Stimulated activated naive CD8-positive, alpha-beta T cell treated with anti-CD3 and anti-CD28 coated beads, Interleukin-15, amount 100 ng/mL, for 72 hours (primary cell): ENCODE measurements at regions not wholly inside any gene's neighbourhood (a gene's known extent, or its start where the extent isn't known, plus 50 kb on each side); places are given as distances from the start of the nearest gene placed in this dataset.

ENCODE experiments used
- ATAC-seq: fragments of 150-1000 bp; cut with Tn5 transposase; 2 replicates; pipeline ENCODE4 v1.10.0; 2021; ENCODE audit warnings: mild to moderate bottlenecking, moderate library complexity
- DNase-seq, 2 donors: peaks; one replicate each; pipeline ENCODE4 v3.0.0; 2021 to 2022
- H3K27ac Mint-ChIP-seq, 2 donors: one replicate each; pipeline ENCODE4 v1.8.0; 2022; ENCODE audit warnings: mild to moderate bottlenecking in 2 of 2, mixed read lengths in 2 of 2, moderate library complexity in 2 of 2
- H3K27me3 Mint-ChIP-seq: one replicate; pipeline ENCODE4 v1.8.0; 2022; ENCODE audit warnings: mixed read lengths
- H3K4me1 Mint-ChIP-seq: one replicate; pipeline ENCODE4 v1.8.0; 2022; ENCODE audit warnings: mild to moderate bottlenecking, mixed read lengths
- H3K4me3 Mint-ChIP-seq, 2 donors: one replicate each; pipeline ENCODE4 v1.8.0; 2022; ENCODE audit warnings: mild to moderate bottlenecking in 2 of 2, mixed read lengths in 2 of 2, moderate library complexity in 1 of 2
- H3K9me3 Mint-ChIP-seq, 2 donors: one replicate each; pipeline ENCODE4 v1.8.0; 2022; ENCODE audit warnings: mixed read lengths in 2 of 2

DNA sequence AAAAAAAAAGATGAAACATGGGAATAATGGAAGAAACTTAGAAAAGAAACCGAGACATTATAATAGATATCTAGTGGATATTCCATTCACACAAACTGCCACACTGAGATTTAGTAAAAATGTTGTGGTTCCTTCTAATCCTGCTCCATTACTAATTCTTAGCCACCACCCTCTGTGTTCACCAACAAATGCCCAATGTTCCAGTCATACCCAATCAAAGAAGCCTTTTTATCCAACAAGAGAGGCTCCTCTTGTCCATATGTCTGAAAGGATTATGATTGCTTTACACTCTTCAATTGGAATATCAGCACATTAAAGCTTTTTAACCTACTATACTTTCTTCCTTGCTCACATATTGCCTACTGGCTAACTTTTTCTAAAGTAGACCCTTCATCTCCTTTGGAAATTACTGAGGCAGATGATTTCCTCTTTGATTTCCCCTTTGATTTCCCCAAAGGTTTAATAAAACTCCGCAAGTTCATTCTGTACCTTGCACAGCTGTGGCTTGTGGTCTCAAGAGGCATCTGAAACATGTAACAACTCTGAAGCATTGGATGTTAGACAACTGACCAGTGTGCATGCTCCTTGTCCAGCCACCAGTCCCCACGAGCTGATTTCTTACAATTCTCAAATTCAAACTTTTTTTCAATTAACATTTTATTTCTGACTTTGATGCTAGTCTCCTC, 305.6 kb upstream of the LYPLAL1 start:
- no peaks in the 10 kb centered on the region for H3K4me1 Mint-ChIP-seq
- H3K4me3 Mint-ChIP-seq, result no peak overlapping the region
- ATAC-seq (no peak), DNase-seq (no peak)
- H3K27ac Mint-ChIP-seq, result no peak overlapping the region
- peaks cover 0 to 3% of the 10 kb centered on the region in 2 donors for H3K9me3 Mint-ChIP-seq
- no peaks in the 10 kb centered on the region for H3K27me3 Mint-ChIP-seq

DNA sequence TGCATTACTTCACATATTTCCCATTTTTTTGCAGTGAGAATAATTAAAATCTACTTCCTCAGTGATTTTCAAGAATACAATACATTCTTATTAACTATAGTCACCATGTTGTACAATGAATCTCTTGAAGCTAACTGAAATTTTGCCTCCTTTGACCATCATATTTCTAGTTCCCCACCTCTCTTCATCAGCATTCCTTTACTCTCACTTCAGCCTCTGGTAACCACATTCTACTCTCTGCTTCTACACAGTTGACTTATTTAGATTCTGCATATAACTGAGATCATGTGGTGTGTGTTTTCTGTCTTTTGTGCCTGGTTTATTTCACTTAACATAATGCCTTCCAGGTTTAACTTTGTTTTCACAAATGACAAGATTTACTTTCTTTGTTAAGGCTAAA, 304.4 kb upstream of the LYPLAL1 start:
- Mint-ChIP-seq H3K4me3 (no peak overlapping the region), H3K4me1 (no peaks in the 10 kb centered on the region), H3K27me3 (no peaks in the 10 kb centered on the region), H3K9me3 (peaks cover 0 to 5% of the 10 kb centered on the region in 2 donors), H3K27ac (no peak overlapping the region)
- no peak for DNase-seq
- ATAC-seq, result no peak

DNA sequence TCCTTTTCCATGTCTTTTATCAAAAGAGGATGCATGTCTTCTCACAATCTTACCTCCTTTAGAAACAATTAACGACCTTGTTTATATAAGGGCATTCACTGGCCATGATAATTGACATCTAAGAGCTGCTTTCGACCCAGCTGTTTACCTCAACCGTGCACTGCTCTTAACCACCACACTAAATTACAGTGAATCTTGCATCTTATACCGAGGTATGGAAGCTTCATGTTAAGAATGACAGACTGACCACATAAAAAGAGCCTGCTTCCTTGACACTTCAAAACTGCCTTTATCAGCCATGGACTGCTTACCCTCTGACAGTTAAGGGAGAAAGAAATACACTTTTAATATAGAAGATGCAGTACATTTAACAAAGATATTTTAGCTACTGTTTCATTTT, 301.7 kb upstream of the LYPLAL1 start:
- ATAC-seq (no peak), DNase-seq (no peak)
- H3K27me3 Mint-ChIP-seq, result no peaks in the 10 kb centered on the region
- H3K27ac Mint-ChIP-seq, result no peak overlapping the region
- H3K4me1 Mint-ChIP-seq, result no peaks in the 10 kb centered on the region
- H3K4me3 Mint-ChIP-seq, result no peak overlapping the region
- peaks cover 0 to 7% of the 10 kb centered on the region in 2 donors for H3K9me3 Mint-ChIP-seq

DNA sequence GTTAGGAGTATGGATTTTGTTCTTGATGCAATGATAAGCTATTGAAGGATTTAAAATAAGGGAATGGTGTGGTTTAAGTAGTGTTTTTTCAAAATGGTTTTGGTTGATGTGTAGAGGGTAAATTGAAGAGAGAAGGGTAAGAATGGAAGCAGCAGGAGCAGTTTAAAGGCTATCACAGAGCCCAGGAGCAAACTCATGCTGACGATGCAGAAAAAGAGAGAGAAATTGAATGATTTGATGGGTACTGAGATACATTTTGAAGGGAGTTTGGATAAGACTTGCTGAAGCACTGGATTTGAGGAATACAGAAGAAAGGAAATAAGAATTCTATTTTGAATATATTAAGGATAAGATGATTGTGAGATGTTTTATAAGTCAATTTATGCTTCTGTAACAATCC, 300.8 kb upstream of the LYPLAL1 start:
- DNase-seq (no peak), ATAC-seq (no peak)
- no peak overlapping the region for H3K4me3 Mint-ChIP-seq
- H3K27ac Mint-ChIP-seq, result no peak overlapping the region
- peaks cover 0 to 7% of the 10 kb centered on the region in 2 donors for H3K9me3 Mint-ChIP-seq
- no peaks in the 10 kb centered on the region for H3K4me1 Mint-ChIP-seq
- H3K27me3 Mint-ChIP-seq, result no peaks in the 10 kb centered on the region

DNA sequence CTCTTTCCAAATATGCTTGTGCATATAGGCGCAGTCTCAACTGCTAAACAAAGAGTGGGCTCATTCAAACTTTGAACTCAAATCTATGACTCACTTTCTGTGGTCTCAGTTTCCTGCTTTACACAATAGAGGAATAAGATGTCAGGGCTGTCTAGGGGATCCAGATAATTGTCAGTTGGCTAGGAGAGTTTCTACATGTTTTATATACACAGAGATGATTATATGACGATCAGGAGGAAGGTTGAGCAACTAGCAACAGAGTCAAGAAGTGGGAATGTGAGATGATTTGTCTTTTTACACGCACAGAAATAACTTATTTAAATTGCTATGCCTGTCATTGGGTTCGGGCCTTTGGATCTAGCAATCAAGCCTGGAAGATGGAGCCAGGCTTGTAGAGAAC, 299.4 kb upstream of the LYPLAL1 start:
- Mint-ChIP-seq H3K27me3 (no peaks in the 10 kb centered on the region), H3K9me3 (peaks cover 0 to 4% of the 10 kb centered on the region in 2 donors), H3K27ac (no peak overlapping the region), H3K4me3 (no peak overlapping the region), H3K4me1 (no peaks in the 10 kb centered on the region)
- ATAC-seq, result no peak
- DNase-seq, result no peak

DNA sequence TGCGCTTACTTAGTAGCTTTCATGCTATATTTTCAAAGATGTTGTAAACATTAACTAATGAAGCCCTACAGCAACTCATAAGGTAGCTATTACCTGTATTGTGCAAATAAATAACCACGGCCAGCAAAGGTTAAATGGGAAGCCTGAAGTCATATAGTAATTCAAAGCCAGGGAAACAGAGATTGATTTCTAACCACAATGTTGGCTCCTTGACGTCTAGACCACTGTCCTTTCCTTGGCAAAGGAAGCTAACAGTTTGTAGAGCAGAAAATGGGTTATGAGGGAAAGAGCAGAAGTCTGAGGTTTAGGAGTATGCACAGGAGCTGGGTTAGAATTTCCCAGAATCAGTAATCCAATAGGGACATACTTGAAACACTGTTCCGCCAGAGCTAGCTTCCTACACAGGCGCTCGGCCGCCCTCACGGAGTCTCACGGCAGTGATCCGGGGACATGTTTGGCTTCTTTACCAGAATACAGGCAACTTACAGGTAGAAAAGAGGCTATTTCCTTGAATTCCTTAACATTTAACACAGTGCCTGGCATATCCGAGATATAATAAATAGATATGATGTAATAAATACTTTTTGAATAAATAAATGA, 298.8 kb upstream of the LYPLAL1 start:
- no peak for ATAC-seq
- no peak for DNase-seq
- H3K9me3 Mint-ChIP-seq, result peaks cover 0 to 4% of the 10 kb centered on the region in 2 donors
- H3K4me3 Mint-ChIP-seq, result no peak overlapping the region
- H3K4me1 Mint-ChIP-seq, result no peaks in the 10 kb centered on the region
- no peaks in the 10 kb centered on the region for H3K27me3 Mint-ChIP-seq
- H3K27ac Mint-ChIP-seq, result no peak overlapping the region

DNA sequence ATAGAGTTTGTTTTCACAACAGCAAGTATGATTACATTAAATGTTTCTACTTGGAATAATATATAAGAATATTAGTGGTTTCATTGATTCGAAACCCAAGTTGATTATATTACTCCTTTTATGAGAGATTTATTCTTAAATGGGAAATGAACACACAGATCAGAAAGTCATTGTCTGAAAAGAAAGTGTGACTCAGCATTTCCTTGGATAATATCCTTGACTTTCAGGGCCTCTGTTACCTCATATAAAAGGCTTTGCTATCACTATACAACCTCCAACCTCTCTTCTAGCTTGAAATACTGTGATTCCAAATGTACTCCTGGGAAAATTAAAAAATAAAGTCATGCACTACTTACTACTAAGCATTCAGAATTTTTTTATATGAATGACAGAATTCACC, 295.3 kb upstream of the LYPLAL1 start:
- no peak for ATAC-seq
- no peak for DNase-seq
- Mint-ChIP-seq H3K9me3 (peaks cover 4 to 6% of the 10 kb centered on the region in 2 donors), H3K4me3 (no peak overlapping the region), H3K27ac (no peak overlapping the region), H3K27me3 (no peaks in the 10 kb centered on the region), H3K4me1 (no peaks in the 10 kb centered on the region)

DNA sequence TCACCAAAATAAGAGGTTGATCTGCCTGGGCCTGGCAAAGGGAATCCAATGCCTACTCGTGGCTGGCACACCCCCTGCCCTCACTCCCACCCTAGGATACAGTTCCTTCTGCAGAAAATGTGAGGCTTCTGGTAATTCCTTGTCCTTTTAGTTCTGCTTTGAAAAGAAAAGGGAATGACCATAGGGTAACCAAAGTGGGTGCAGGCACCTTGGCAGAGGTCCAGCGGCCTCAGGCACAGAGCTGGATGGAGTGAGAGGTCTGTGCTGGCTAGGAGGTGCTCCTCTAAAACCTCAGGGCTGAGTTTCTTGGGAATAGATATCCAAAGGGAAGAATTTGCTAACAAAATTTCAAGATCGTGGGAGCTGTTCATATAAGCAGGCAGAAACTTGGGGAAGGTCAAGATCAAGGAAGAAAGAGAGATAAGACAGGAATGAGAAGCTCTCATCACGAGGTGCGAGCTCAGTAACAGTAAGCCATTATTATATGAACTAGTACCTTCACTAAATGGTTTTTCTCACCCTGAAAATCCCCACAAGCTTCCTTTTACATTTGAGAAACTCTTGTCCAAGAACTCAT, 293.1 kb upstream of the LYPLAL1 start:
- ATAC-seq (no peak), DNase-seq (no peak)
- H3K4me3 Mint-ChIP-seq, result no peak overlapping the region
- peaks cover 6 to 17% of the 10 kb centered on the region in 2 donors for H3K9me3 Mint-ChIP-seq
- no peaks in the 10 kb centered on the region for H3K4me1 Mint-ChIP-seq
- no peaks in the 10 kb centered on the region for H3K27me3 Mint-ChIP-seq
- no peak overlapping the region for H3K27ac Mint-ChIP-seq

DNA sequence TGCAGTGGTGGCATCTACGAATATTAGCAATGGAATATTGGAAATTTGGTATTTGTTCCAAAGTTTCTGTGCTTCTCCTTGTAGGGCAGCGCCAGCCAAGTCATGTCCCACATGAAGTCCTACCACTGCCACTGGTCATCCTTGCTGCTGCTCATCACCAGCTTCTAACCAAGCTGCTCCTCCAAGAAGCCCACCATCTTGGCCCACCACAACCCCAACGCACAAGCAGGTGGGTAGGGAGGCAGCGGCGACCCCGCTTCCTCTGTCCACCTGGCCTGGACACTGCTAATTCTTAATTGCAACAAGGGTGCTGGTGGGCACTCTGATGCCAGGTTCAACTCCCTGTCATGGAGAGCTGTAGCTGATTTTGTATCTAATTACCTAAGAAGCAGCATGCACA, 291.2 kb upstream of the LYPLAL1 start:
- H3K27me3 Mint-ChIP-seq, result no peaks in the 10 kb centered on the region
- no peaks in the 10 kb centered on the region for H3K4me1 Mint-ChIP-seq
- no peak overlapping the region for H3K4me3 Mint-ChIP-seq
- H3K9me3 Mint-ChIP-seq, result peaks cover 6 to 17% of the 10 kb centered on the region in 2 donors
- H3K27ac Mint-ChIP-seq, result no peak overlapping the region
- no peak for DNase-seq
- no peak for ATAC-seq

DNA sequence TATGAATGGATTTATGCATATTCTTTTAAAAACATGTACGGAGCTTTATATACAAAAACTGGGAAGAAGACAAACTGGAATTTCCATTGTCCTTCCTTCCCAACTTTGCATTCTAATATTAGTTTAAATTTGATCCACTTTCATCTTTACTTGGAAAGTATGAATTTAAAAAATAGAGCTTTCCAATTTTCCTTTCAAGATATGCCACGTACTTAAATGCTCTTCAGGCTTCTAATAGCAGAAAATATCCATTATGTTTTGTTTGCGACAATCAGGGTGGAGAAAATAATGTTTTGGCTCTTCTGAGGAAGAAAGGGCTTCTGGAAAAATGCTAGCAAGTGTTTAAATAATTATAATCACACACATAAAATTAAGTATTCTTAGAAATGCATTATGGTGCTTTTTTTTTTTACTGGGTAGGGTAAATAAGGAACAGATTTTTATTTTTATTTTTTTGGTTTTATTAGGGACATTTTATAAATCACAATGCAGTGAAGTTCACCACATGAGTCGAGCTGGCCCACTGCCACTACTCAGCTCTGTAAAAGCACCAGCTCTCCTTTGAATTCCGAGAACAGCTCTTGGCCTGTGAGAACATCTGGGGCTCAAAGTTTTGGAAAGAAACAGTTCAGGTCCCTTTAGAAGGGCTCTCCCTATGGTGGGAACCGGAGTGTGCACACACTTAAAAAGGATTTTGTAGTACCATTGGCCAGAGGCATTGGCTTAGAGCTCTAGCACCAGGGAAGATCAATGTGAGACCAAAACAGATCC, 287.4 kb upstream of the LYPLAL1 start:
- Mint-ChIP-seq H3K27me3 (no peaks in the 10 kb centered on the region), H3K9me3 (peaks cover 6 to 17% of the 10 kb centered on the region in 2 donors), H3K4me1 (no peaks in the 10 kb centered on the region), H3K27ac (no peak overlapping the region), H3K4me3 (no peak overlapping the region)
- no peak for DNase-seq
- no peak for ATAC-seq

DNA sequence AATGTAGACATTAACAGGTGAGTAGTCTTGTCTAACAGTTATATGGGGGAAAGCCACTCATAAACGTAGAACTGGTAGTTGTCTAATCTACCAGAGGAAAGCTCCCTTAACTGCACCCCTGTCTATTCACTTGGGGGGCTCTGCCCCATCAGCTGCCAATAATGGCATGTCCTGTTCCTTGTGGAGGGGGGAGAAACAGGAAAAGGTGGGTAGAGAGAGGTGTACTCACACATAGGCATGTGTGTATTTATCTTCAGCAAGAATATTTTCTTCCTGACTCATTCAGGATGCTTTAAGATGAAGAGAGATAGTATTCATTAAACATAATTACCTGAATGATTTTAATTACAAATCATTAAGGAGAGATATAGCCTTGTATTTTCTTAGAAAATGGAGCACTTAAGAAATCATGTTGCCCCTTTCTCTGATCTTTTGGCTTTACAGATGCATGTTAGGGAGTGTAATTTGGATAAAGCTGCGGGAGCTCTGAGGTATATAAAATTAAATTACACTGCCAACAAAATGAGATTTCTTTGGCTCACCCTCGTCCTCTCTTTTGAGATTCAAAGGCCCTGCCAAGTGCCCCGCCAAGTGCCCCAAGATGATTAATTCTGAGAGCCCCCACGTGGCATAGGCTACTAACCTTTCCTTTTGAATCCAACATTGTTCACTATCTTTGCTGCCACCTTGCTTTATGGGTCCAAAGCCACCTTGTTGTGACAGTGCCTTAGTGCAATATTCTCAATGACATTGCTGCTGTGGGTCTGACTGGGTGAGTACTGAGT, 286.3 kb upstream of the LYPLAL1 start:
- Mint-ChIP-seq H3K9me3 (peaks cover 6 to 17% of the 10 kb centered on the region in 2 donors), H3K27ac (no peak overlapping the region), H3K4me1 (no peaks in the 10 kb centered on the region), H3K27me3 (no peaks in the 10 kb centered on the region), H3K4me3 (no peak overlapping the region)
- ATAC-seq (no peak), DNase-seq (no peak)

DNA sequence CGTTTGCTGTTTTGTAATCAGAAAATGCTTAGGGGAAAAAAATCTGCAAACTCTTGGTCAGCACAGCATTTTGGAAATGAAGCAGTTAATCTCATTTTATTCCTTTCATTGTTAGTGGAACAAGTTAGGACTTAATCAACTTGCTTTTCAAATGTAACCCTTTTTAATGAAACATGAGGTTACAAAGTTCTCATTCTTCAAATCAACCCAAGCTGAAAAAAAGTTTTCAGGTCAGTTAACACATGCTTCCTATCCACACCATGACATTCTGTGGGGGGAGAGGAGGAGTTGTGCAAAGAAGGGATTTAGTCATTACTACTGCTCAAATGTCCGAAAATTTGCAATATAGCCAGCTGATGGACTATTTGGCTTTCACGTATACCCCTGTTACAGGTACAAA, 283.2 kb upstream of the LYPLAL1 start:
- no peak overlapping the region for H3K4me3 Mint-ChIP-seq
- ATAC-seq (no peak), DNase-seq (no peak)
- H3K27ac Mint-ChIP-seq, result no peak overlapping the region
- no peaks in the 10 kb centered on the region for H3K4me1 Mint-ChIP-seq
- no peaks in the 10 kb centered on the region for H3K9me3 Mint-ChIP-seq
- H3K27me3 Mint-ChIP-seq, result no peaks in the 10 kb centered on the region

DNA sequence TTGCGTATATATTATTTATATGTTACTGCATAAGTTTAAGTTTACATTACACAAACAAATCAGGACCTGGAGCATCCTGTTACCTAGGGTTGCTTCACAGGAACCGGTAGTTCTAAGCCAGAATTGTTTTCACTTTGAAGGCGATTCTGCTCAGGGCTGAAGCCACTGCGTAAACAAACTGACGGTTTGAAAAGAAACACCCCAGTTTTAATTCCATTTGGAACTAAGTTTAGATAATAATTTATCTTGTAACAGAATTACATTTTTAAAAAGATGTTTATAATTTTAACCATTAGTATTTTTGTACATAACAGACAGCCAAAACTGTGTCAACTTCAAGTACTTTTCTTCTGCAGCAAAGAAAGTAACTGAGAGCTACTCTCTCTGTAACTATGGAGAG, 282.1 kb upstream of the LYPLAL1 start:
- no peaks in the 10 kb centered on the region for H3K9me3 Mint-ChIP-seq
- no peaks in the 10 kb centered on the region for H3K27me3 Mint-ChIP-seq
- H3K27ac Mint-ChIP-seq, result no peak overlapping the region
- ATAC-seq, result no peak
- no peak for DNase-seq
- H3K4me3 Mint-ChIP-seq, result no peak overlapping the region
- H3K4me1 Mint-ChIP-seq, result no peaks in the 10 kb centered on the region

DNA sequence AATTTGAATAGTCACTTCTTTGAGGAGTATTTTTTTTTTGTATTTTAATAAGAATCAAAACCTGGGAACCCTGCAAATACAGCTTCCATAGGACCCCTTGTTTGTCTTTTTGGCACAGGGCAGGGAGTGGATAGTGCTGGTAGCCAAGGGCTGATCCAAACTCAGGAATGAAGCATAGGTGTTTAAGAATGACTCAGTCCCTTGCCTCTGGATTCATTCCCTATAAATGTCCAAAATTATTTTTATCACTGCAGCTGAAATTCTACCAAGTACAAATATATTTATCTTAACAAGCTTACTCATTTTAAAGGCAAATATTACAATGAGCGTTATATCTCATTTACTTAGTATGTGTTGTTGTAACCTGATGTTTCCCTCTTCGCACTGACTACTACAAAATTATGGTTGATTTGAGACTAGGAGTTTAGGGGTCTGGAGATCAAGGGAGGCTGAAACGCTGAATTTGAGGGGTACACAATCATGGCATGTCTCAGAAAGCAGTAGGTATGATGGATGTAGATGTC, 278.6 kb upstream of the LYPLAL1 start:
- Mint-ChIP-seq H3K9me3 (no peaks in the 10 kb centered on the region), H3K27ac (no peak overlapping the region), H3K4me3 (no peak overlapping the region), H3K27me3 (no peaks in the 10 kb centered on the region), H3K4me1 (no peaks in the 10 kb centered on the region)
- ATAC-seq (no peak), DNase-seq (no peak)

DNA sequence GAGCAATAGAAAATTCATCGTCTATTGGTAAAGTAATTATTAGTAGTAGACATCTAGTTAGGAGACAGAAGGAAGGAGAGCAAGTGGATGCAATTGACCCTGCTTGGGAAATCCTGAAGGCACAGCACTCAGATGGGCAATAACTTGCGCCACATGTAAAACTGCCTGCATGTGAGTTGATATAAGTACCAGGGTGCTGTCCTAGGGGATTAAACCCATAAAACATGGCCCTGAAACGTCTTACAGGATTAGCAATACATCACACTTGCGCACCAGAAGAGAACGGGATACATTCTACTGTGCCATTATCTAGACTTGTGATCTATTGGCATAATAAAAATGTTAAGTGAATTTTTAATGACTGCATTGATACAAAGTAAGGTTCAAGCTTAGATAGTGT, 277.5 kb upstream of the LYPLAL1 start:
- no peaks in the 10 kb centered on the region for H3K4me1 Mint-ChIP-seq
- no peaks in the 10 kb centered on the region for H3K27me3 Mint-ChIP-seq
- no peak for ATAC-seq
- no peak overlapping the region for H3K27ac Mint-ChIP-seq
- no peak for DNase-seq
- no peak overlapping the region for H3K4me3 Mint-ChIP-seq
- no peaks in the 10 kb centered on the region for H3K9me3 Mint-ChIP-seq
